CD1c-positive myeloid dendritic cell (primary cell): ENCODE measurements at regions not wholly inside any gene's neighbourhood (a gene's known extent, or its start where the extent isn't known, plus 50 kb on each side); places are given as distances from the start of the nearest gene placed in this dataset.
"Not testable (repeated sequence)": the region's sequence is repeated elsewhere in the genome, so short reads cannot be mapped to it uniquely, and the experiment has no call there.

ENCODE experiments used
- DNase-seq: peaks from one replicate; pipeline ENCODE4 v3.0.0-alpha.2; 2016; ENCODE audit errors: extremely low spot score

DNA sequence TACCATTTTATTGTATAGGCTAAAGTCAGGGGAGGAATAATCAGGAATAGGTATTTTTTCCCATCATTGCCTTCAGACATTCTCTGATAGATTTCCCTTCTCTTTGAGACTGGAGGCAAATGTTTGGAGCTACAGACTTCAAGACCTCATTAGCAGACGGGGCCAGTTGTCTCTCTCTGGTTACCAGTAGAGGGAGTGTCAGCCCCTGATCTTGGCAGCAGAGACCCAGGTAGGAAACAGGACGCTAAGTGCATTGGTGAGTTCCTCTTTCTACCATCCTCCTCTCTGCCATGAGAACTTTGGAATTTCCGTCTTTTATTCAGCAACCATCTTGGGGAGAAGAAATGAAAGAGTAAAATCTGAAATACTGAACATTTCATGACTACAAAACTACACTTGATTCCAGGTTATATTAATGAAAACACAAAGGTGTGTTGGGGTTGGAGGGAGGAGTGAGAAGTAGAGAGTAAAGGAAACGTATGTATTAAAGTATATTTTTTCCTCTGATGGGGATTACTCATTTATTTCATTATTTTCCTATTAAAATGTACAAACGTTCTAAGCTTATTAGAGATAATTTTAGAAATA, 186.2 kb upstream of the GCFC2 start:
- DNase-seq = no peak

- no peak for DNase-seq
Observed at GRCh38 chr2:75894170-75894569, 183.5 kb upstream of the GCFC2 start.

DNA sequence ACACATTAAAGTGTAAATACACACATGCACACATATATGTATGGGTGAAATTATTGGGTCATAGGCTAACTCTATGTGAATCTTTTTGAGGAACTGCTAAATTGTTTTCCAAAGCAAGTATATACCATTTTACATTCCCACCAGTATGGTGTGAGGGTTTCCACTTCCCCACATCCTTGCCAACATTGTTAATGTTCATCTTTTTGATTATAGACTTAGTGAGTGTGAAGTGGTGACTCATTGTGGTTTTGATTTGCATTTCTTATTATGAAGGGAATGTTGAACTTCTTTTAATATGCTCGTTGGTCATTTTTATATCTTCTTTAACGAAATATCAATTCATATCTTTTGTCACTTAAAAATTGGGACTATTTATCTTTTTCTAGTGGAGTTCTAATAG, 181.8 kb upstream of the GCFC2 start:
- no peak for DNase-seq

- no peak for DNase-seq
Observed at GRCh38 chr2:75882530-75882929, 171.8 kb upstream of the GCFC2 start.

GRCh38 chr2:75875606-75876005, 164.9 kb upstream of the GCFC2 start:
- DNase-seq = not testable (repeated sequence)

DNA sequence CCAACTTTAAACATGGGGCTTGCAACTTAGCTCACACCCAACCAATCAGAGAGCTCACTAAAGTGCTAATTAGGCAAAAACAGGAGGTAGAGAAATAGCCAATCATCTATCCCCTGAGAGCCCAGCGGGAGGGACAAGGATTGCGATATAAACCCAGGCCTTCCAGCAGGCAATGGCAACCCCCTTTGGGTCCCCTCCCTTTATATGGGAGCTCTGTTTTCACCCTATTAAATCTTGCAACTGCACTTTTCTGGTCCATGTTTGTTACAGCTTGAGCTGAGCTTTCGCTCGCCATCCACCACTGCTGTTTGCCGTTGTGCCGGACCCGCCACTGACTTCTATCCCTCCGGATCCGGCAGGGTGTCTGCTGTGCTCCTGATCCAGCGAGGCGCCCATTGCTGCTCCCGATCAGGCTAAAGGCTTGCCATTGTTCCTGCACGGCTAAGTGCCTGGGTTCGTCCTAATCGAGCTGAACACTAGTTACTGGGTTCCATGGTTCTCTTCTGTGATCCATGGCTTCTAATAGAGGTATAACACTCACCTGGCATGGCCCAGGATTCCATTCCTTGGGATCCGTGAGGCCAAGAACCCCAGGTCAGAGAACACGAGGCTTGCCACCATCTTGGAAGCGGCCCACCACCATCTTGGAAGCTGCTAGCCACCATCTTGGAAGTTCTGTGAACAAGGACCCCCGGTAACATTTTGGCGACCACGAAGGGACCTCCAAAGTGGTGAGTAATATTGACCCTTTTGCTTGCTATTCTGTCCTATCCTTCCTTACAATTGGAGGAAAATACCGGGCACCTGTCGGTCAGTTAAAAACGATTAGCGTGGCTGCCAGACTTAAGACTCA, 161.3 kb upstream of the GCFC2 start:
- DNase-seq = not testable (repeated sequence)

DNA sequence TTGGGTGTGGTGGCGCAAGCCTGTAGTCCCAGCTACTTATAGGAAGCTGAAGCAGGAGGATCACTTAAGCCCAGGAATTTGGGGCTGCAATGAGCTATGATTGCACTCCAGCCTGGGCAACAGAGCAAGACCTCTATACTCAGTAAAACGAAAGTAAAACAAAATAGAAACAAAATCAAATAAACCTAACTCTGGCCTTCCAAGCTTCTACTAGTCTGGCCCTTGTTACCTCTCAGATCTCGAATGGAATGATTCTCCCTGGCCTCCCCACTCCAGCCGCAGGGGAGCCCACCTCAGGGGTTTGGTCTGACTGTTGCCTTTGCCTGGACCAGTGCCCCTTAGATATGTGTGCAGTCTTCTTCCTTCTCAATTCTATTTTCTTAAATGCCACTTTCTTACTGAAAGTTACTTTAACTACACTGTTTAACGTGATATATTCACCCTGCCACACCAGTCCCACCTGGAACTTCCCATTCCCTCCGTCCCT, 160.0 kb upstream of the GCFC2 start:
- no peak for DNase-seq

- DNase-seq = no peak
Observed at GRCh38 chr2:75870133-75870532, 159.4 kb upstream of the GCFC2 start.

DNA sequence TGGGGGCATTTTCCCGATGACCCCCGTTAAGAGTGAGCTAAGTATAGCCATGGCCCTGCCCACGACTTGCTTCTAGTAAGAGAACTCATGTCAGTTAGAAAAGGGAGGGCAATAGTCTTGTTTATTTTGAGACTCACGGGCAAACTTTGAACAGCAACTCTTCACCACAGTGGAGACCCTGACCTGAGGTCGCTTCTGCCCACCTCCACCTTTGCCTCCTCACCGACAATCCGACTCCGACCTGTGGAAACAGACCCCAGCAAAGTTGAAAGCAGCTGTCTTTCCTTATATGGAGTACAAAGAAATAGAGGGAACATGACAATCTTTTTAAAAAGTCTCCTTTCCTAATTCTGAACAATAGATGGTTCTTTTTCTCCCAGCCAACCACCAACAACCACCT, 155.0 kb upstream of the GCFC2 start:
- no peak for DNase-seq

- no peak for DNase-seq
Observed at GRCh38 chr2:75865083-75865482, 154.4 kb upstream of the GCFC2 start.

- no peak for DNase-seq
Observed at GRCh38 chr2:75862547-75862946, 151.8 kb upstream of the GCFC2 start.

DNA sequence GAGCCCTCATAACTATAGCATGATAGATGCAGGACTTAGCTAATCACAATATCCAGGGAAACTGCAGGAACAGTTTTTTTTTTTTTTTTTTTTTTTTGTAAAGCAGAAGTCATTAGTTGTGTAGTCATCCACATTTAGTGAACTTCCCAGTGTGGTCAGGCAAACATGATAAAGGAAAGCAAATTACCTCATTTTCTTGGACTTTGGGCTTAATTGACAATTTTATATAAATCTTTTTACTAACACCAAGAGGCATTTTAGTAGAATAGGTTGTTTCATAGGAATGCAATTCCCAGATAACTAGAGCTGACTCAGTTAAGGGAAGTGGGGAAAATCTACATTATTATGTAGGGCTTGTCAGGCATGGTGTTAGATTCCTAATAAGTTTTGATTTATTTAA, 142.7 kb upstream of the GCFC2 start:
- DNase-seq = no peak

DNA sequence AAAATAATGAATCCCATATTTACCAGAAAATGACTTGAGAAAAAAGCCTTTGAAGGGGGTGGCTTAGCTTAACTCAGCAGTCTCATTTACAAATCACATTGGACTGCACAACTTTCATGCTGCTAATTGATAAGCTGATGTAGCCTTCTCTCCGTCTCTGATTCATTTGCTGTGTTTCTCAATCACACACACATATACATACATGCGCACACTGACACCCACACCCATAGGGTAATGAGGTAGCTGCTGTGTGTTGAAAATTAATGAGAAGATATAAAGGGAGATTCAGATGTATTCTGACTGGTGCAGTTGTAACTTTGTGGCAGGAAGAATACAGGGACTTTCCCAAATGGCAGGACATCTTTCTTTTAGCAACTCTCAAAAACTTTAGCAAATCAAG, 141.9 kb upstream of the GCFC2 start:
- DNase-seq = no peak

DNA sequence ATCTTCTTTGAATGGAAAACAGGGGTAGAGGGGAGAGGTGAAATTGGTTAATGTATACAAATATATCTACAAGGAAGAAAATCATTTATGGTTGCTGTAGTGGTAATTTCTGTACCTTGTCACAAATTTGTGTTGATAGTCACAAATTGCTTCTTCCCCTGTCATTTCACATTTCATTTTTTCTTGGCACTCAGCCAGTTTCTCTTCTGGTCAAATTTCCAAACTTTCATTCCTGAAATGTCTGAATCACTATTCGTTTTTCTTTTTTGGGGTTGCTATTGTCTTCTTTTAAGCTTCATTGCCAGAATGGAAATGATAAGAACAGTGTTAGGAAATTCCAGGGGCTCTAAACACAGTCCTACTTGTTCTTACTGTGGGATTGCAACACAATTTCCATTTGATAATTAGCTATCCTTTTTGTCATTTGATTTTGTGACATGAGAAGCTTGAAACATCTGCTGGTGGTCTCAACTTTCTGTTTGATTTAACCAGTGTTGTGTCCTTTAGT, 136.0 kb upstream of the GCFC2 start:
- DNase-seq = no peak

DNA sequence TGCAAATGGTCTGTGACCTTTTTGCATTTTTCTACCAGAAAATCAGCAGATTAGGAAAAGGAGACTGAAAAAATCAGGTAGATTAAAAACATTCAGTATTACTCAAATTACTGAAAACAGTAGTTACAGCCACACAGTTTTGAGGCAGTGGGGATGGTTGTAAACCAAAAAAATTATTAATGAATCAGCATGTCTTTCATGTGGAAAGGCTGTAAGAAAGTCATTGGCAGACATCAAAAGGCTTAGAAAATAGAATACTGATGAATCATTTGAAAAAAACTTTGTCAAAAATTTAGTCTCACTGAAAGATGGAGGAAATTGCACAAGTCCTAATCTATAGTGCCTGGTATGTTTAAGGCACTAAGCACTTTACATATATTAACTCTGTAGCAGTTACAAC, 133.9 kb upstream of the GCFC2 start:
- DNase-seq = no peak

DNA sequence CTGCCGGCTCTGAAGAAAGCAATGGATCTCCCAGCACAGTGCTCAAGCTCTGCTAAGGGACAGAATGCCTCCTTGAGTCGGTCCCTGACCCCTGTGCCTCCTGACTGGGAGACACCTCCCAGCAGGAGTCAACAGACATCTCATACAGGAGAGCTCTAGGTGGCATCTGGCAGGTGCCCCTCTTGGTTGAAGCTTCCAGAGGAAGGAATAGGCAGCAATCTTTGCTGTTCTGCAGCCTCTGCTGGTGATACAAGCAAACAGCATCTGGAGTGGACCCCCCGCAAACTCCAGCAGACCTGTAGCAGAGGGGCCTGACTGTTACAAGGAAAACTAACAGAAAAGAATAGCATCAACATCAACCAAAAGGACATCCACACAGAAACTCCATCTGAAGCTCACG, 123.9 kb upstream of the GCFC2 start:
- not testable (repeated sequence) for DNase-seq

GRCh38 chr2:75833386-75833785, 122.7 kb upstream of the GCFC2 start:
- no peak for DNase-seq

DNA sequence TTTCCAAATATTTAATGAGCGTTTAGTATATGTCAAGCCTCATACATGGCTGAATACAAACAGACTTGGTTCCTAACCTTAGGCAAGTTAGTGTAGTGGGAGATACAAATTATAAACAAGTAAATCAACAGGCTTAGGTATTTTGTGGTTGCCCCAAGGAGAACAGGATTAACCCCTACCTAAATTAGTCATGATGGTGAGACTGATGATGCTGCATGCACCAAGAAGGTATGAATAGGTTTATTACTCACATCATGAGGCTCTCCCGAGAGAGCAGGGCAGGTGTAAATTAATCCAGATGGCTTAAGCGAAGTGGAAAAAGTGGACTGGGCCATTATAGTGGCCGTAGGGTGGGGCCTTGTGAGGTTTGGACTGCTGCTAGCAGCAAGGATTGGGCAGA, 118.1 kb upstream of the GCFC2 start:
- DNase-seq = no peak

- not testable (repeated sequence) for DNase-seq
Observed at GRCh38 chr2:75823515-75823914, 112.8 kb upstream of the GCFC2 start.

- no peak for DNase-seq
Observed at GRCh38 chr2:75822336-75822735, 111.6 kb upstream of the GCFC2 start.

GRCh38 chr2:75820693-75821092, 110.0 kb upstream of the GCFC2 start:
- DNase-seq = no peak

- DNase-seq = no peak
Observed at GRCh38 chr2:75810611-75811330, 100.1 kb upstream of the GCFC2 start.
